ENCODE measurements at regions not wholly inside any gene's neighbourhood (a gene's known extent, or its start where the extent isn't known, plus 50 kb on each side); places are given as distances from the start of the nearest gene placed in this dataset.

DNA sequence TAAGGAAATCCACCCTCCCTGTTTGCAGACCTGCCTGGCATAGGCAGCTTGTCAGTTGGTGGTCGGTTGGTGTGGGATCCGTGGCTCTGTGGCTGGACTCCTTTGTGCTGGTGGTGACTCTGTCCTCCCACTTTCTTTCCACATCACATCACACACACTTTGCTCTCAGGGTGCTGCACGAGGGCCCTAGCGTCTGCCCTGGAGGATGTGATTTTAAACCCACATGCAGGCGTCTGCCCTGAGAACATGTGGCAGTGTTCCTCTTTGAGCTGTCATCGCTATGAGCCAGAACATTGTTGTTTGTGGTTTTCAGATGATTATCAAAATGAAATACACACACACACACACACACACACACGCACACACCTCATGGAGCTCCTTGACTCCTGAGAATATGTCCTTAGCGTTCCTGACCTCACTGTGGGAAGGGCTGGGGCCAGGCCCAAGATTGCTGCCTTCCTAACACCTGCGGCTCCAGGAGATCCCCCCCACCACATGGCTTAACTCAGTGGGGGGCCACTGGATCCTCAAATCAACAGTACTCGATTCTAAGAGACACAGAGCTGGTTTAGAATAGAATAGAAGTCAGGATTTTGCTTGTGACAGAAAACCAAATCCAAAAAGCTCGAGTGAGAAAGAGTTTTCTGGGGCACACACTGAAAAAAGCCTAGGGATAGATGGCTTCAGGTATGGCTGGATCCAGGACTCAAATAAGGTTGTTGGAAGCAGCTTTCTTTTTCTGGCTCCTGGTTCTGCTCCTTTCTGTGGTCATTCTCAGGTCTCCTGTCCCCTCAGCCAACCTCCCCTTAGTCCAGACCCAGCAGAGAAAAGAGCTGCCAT is 54.8 kb downstream of the RTP5 start:
- FAIRE-seq, result no peak

DNA sequence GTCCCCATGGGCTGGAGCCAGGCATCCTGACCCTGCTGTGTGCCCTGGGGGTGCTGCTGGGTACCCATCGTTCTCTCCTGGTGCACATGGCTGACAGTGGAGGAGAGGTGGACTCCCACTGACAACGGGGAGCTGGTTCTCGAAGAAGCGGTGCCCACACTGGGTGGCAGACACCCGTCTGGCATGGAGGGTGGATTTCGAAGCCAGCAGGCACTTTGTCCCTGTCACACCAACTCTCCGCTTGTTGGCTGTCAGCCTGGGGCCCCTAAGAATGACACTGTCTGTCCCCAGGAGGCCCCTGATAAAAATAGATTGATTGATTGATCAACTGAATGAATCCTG is 55.4 kb downstream of the RTP5 start:
- no peak for FAIRE-seq

- FAIRE-seq, result no peak
Measured at GRCh38 chr2:241925277-241925676, 55.7 kb downstream of the RTP5 start.

DNA sequence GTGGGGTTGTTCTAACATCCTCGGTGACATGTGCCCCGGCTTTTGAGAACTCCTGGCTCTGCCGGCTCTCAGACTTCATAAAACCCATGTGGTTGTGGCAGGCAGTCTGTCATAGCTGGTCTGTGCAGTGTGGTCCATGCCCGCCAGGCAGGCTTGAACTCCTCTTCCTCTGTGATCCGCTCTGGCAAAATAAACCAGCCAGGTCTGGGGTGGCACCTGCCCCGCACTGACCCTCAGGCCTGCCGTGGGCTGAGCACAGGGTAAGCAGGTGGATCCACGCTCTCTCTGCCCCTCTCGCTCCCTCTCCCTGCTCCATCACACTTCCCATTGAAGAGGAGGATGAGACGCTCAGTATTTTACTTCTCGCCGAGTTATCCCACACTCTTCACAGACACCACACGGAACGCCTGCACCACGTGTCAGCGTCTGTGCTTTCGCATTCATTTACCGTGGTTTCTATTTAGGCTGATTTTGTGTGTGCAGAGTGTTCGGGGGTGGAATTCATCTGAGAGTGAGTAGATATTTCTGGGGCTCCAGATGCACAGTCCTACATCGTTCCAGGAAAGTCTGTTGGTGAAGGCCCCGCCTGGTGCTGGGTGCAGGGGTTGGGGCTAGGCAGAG is 56.4 kb downstream of the RTP5 start:
- FAIRE-seq, result no peak

- no peak for FAIRE-seq
Measured at GRCh38 chr2:241926541-241927311, 57.2 kb downstream of the RTP5 start.

- FAIRE-seq, result no peak
Measured at GRCh38 chr2:241929551-241930490, 60.3 kb downstream of the RTP5 start.

DNA sequence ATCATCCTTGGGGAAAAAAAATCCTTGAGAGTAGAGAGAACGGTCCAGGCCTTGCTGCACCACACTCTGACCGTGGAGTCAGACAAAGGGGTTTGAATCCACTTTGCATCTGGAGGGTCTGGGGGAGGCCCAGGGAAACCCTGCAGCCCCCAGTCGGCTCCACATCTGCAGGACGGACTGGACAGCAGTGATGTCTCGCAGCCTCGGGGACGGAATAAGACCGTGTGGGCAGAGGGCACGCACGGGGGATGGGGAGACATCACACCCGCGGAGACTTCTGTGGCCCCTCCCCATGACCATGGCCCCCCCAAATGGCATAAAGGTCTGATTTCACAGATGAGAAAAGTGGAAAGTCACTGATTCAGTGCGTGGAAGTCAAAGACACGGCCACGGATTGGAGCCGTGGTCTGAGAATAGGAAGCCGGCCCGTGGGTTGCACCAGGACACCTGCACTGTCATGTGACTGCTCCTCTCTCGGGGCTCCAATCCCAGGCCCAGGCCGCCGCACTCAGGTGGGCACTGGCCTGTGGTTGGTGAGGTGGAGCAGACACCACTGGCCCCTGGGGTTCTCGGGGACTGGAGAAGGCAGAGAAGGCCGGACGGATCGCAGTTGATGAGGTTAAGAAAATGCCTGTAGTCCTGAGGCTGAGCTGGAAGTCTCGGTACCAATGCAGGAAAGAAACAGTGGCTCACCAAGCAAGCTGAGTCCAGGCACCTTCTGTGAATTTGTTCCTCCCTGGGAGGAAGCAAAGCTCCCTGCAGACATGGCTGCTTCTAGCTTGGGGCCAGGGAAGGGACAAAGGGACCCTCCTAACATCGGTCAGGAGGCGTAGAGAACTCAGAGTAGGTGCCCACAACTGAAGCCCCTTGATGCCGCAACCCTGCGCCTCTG is 61.8 kb downstream of the RTP5 start:
- FAIRE-seq, result no peak

GRCh38 chr2:241931976-241932898 is 62.7 kb downstream of the RTP5 start:
- no peak for FAIRE-seq

- no peak for FAIRE-seq
Measured at GRCh38 chr2:241932899-241933178, 63.3 kb downstream of the RTP5 start.

GRCh38 chr2:241933179-241933911 is 63.8 kb downstream of the RTP5 start:
- no peak for FAIRE-seq

DNA sequence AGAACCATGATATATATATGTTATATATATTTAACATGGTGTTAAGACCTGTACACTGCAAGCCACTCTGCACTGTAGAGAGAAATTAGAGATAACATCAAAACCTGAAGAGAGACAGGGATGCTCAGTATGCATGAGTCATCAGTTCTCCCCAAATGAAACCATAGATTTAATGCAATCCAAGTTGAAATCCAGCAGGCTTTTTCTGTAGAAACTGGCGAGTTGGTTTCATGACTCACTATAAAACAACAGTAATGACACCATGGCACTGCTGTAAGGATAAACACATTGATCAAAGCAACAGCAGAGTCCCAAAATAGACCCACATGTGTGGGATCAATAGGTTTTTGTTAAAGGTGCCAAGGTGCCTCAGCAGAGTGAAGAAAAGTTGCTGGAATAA is 65.8 kb downstream of the RTP5 start:
- FAIRE-seq, result no peak

GRCh38 chr2:241935774-241936173 is 66.2 kb downstream of the RTP5 start:
- no peak for FAIRE-seq

DNA sequence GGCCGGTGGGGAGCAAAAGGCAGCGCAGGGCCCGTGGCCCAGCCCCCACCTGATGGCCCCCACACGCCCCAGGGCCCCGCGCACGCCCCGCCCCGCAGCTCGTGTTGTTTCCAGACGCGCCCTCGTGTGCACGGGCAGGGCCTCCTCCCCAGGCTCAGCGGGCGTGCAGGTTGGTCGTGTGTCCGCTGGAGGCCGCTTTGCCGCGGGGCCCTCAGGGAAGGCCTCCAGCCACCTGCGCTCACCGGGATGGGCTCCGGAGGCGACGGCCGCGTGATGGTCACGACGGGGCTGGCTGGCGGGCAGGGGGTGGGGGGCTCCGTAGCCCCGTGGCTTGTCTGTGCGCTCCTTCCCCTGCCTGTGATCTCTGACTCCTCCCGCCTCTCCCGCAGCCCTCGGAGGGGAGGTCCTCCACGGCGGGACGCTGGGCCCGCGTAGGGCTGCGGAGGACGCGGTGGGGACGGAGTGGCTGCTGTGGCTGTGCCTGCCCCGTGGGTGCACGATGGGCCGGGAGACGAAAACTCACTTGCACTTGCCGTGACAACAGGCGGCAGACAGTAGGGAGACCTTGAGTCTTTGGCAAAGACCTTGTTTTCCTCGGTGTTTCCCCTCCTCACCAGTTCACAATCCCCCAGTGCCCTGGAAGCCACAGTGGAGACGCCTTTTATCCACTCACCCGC is 67.1 kb downstream of the RTP5 start:
- no peak for FAIRE-seq

- FAIRE-seq, result no peak
Measured at GRCh38 chr2:241937297-241937696, 67.8 kb downstream of the RTP5 start.

GRCh38 chr2:241939541-241939940 is 70.0 kb downstream of the RTP5 start:
- no peak for FAIRE-seq

DNA sequence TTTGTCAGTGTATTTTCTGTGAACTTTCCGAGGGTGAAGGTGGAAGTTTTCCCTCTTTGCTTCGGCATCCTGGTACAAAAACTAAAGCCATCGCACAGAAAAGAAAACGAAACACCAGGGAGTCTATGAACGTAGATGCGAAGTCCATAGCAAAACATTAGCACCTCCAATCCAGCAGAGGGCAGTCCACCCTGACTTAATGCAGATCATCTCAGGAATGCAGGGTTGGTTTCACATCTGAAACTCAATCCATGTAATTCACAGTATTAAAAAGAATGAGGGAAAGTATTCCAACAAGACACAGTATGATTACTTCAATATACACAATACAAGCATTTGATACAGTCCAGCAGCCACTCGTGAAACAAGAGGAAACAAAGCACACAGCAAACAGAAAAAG is 70.8 kb downstream of the RTP5 start:
- no peak for FAIRE-seq

DNA sequence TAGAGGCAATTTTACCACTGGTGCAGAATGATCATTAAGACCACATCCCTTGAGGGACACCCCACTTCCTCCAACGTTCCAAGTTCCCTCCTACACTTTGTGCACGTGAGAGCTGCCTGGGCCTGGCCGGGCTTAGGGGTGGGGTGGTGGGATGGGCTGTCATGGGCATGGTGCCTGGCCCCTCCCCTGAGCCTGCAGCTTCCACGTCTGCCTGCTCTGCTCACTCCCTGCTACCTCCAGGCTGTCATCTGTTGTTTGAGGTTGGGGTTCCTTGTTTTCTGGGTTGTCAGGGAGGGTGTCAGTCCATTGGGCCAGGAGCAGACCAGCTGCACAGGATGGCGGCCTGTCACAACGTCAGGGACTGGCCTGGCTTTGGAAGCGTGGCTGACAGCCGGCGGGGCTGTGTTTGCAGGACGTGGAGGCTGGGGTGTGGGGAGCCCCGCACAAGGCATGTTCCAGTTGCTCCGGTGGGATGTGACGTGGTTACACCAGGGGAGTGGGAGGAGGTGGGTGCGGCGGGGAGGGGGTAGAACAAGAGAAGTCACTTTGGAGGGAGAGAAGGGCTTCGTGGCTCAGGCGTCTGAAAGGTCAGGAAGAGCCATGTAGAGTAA is 72.3 kb downstream of the RTP5 start:
- no peak for FAIRE-seq

DNA sequence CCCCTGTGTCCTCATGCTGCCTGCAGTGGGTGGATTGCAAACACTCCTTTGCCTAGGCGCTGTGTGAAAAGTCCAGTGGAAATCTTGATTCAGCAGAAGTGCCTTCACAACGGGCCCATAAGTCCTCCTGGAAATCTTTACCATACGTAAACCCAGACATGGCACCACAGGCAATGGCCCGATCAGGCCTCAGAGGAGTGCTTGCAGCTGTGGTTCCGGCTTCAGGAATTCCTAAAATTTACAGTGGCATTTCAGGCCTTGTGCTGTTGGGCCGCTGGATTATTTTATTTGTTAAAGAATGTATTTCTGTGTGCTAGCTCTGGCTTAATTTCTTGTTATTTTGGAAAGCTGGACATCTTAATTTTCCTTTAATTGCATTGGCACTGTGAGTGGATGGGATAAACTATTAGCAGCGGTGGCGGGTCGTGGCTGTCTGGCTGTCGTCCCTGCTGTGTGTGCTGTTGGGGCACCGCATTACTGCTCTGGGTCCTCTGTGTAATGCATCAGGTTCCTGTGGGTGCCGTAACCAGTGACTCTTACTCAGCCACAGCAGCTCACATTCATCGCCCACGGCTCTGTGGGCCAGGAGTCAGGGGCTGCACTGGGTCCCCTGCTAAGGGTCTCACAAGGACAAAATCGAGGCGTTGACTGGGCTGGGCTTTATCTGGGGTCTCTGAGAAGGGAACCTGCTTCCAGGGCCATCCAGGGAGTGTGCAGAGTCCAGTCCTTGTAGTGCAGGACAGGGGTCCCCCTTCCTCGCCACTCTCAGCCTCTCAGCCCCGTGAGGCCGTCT is 73.1 kb downstream of the RTP5 start:
- no peak for FAIRE-seq
